ENCODE measurements at regions not wholly inside any gene's neighbourhood (a gene's known extent, or its start where the extent isn't known, plus 50 kb on each side); places are given as distances from the start of the nearest gene placed in this dataset.

- DNase-seq = no peak
- H3K27ac ChIP-seq (ENCODE audit: low read depth, low read length) = no peak overlapping the region
- WGBS, 2 experiments (ENCODE audit: insufficient coverage in 1 of 2, insufficient read length in 1 of 2) = 93 to 98% methylated on average over 5 to 7 of the region's 7 CpGs
- H3K27me3 ChIP-seq (ENCODE audit: control insufficient read depth, insufficient read depth, low read length, poor library complexity, severe bottlenecking) = no peaks in the 10 kb centered on the region
- TF ChIP-seq CTCF (conservative IDR thresholded peaks at IDR 0.05) = no peak
- Mint-ChIP-seq H3K36me3 (ENCODE audit: low read depth) (no peaks in the 10 kb centered on the region), H3K4me1 (peaks cover 4% of the 10 kb centered on the region), H3K27me3 (ENCODE audit: insufficient read depth) (no peaks in the 10 kb centered on the region), H3K27ac (no peak overlapping the region), H3K9me3 (peaks cover 3% of the 10 kb centered on the region), H3K4me3 (no peak overlapping the region)
- H3K4me3 ChIP-seq (ENCODE audit: low read length) = no peak overlapping the region
- no peak overlapping the region for H3K9ac ChIP-seq (ENCODE audit: extremely low read depth, low read length, poor library complexity, severe bottlenecking)
- peaks cover 4% of the 10 kb centered on the region for H3K4me1 ChIP-seq (ENCODE audit: control insufficient read depth, insufficient read depth, low read length)
- H3K36me3 ChIP-seq (ENCODE audit: control insufficient read depth, insufficient read depth, low read length) = no peaks in the 10 kb centered on the region
- H3K9me3 ChIP-seq (ENCODE audit: control insufficient read depth, low read length) = peaks cover 6% of the 10 kb centered on the region
Observed at GRCh38 chr3:25212736-25213135, 215.3 kb upstream of the RARB start.

DNA sequence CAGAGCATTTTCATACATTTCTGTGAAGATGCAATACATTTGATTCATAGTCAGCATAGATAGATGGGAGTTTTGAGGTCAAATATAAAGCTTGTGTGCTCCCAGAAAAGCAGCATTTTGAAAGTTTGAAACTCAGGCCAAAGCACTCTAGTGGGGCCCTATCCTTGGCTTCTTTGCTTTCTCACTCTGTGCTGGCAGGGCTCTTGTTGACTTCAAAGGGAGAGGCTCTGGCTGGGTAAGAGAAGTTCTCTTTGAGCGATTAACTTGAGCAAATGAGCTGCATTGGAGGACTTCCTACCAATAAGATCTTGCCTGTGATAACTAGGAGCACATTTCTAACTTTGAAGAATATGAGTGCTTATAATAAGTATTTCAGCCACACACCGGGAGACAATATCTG, 214.0 kb upstream of the RARB start:
- Histone ChIP-seq H3K4me3 (ENCODE audit: low read length) (no peak overlapping the region), H3K27me3 (ENCODE audit: control insufficient read depth, insufficient read depth, low read length, poor library complexity, severe bottlenecking) (no peaks in the 10 kb centered on the region), H3K36me3 (ENCODE audit: control insufficient read depth, insufficient read depth, low read length) (no peaks in the 10 kb centered on the region), H3K27ac (ENCODE audit: low read depth, low read length) (no peak overlapping the region), H3K9me3 (ENCODE audit: control insufficient read depth, low read length) (no peaks in the 10 kb centered on the region), H3K9ac (ENCODE audit: extremely low read depth, low read length, poor library complexity, severe bottlenecking) (no peak overlapping the region), H3K4me1 (ENCODE audit: control insufficient read depth, insufficient read depth, low read length) (peaks cover 4% of the 10 kb centered on the region)
- Mint-ChIP-seq H3K4me3 (no peak overlapping the region), H3K4me1 (peaks cover 4% of the 10 kb centered on the region), H3K9me3 (no peaks in the 10 kb centered on the region), H3K36me3 (ENCODE audit: low read depth) (no peaks in the 10 kb centered on the region), H3K27me3 (ENCODE audit: insufficient read depth) (no peaks in the 10 kb centered on the region), H3K27ac (no peak overlapping the region)
- TF ChIP-seq CTCF (conservative IDR thresholded peaks at IDR 0.05) = no peak
- no peak for DNase-seq
- 91 to 100% methylated on average over 1 of the region's 2 CpGs for WGBS, 2 experiments (ENCODE audit: insufficient coverage in 1 of 2, insufficient read length in 1 of 2)

DNA sequence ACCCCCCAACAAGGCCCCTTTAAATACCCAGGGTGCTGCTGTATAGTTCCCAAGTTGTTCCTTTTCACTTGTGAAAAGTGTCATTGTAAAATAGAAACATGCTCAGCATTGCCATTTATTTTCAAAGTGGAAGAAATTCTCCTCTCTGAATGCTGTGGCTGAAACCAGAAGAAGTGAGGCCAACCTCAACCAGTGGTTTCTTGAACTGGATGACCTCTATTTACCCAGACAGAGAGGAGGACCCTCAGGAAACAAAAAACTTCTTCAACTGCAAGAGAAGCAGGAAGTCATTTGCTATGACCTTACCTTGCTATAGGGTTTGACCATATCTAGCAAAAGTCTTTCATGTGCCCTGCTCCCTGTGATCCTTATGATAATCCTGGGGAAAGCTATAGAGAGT, 209.7 kb upstream of the RARB start:
- no peaks in the 10 kb centered on the region for H3K9me3 Mint-ChIP-seq
- no peaks in the 10 kb centered on the region for H3K36me3 Mint-ChIP-seq (ENCODE audit: low read depth)
- no peak for DNase-seq
- no peak overlapping the region for H3K9ac ChIP-seq (ENCODE audit: extremely low read depth, low read length, poor library complexity, severe bottlenecking)
- no peaks in the 10 kb centered on the region for H3K27me3 ChIP-seq (ENCODE audit: control insufficient read depth, insufficient read depth, low read length, poor library complexity, severe bottlenecking)
- no peaks in the 10 kb centered on the region for H3K27me3 Mint-ChIP-seq (ENCODE audit: insufficient read depth)
- no peak overlapping the region for H3K27ac ChIP-seq (ENCODE audit: low read depth, low read length)
- no peak overlapping the region for H3K27ac Mint-ChIP-seq
- no peaks in the 10 kb centered on the region for H3K9me3 ChIP-seq (ENCODE audit: control insufficient read depth, low read length)
- peaks cover 4% of the 10 kb centered on the region for H3K4me1 ChIP-seq (ENCODE audit: control insufficient read depth, insufficient read depth, low read length)
- H3K4me3 Mint-ChIP-seq = no peak overlapping the region
- no peak for TF ChIP-seq CTCF (conservative IDR thresholded peaks at IDR 0.05)
- no peak overlapping the region for H3K4me3 ChIP-seq (ENCODE audit: low read length)
- H3K36me3 ChIP-seq (ENCODE audit: control insufficient read depth, insufficient read depth, low read length) = no peaks in the 10 kb centered on the region
- peaks cover 4% of the 10 kb centered on the region for H3K4me1 Mint-ChIP-seq

All from endodermal cell (in vitro differentiated cells).